GM21515 (cell line): ENCODE measurements at regions not wholly inside any gene's neighbourhood (a gene's known extent, or its start where the extent isn't known, plus 50 kb on each side); places are given as distances from the start of the nearest gene placed in this dataset.
"Not testable (repeated sequence)": the region's sequence is repeated elsewhere in the genome, so short reads cannot be mapped to it uniquely, and the experiment has no call there.

Source experiments
- ATAC-seq: cut with Tn5 transposase; IDR thresholded peaks from one replicate; pipeline ENCODE4 v1.9.1; 2021; ENCODE audit not compliant: unreplicated experiment

DNA sequence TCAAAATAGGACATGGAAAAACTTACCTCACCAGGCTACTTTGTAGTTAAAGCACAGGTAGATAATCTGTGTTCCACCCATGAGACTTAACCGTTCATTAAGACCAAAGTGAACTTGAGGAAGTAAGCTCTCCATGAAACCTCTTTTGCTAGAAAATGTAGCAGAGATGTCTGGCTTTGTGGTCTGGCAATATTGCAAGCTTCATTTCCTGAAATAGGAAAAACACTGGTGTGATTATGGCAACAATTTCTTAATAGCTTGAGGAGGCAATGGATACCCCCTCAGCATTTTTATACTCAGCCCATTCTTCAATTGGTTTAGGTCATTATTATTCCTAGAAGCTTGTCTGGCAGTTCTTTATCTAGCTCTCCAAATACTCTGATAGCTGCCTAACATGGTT, 957.3 kb downstream of the IGSF11 start:
- no peak for ATAC-seq

GRCh38 chr3:118080889-118081288, 953.8 kb downstream of the IGSF11 start:
- ATAC-seq: no peak

- ATAC-seq: no peak
Observed at GRCh38 chr3:118088696-118089095, 946.0 kb downstream of the IGSF11 start.

- no peak for ATAC-seq
Observed at GRCh38 chr3:118089563-118089962, 945.1 kb downstream of the IGSF11 start.

DNA sequence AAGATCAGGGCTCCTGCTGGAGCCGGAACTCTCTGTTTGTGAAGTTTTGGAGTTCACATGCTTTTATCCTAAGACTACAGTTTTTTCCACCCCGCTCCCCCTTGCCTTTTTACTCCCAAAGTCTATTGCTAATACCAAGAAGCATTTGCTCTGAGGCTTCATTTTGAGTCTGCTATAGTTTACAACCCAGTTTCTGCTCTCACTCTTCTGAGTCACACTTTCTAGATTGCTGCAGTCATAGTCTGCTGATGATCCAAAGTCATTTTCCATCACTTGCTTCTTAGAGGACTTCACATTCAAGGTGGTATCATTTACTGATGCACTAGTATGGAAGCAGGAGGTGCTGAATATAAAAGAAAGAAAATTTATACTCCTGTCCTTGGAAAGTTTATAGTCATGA, 937.4 kb downstream of the IGSF11 start:
- no peak for ATAC-seq

- no peak for ATAC-seq
Observed at GRCh38 chr3:118097660-118098059, 937.0 kb downstream of the IGSF11 start.

- ATAC-seq: no peak
Observed at GRCh38 chr3:118098827-118099226, 935.8 kb downstream of the IGSF11 start.

GRCh38 chr3:118101891-118102290, 932.8 kb downstream of the IGSF11 start:
- no peak for ATAC-seq

- no peak for ATAC-seq
Observed at GRCh38 chr3:118102737-118103136, 931.9 kb downstream of the IGSF11 start.

- ATAC-seq: no peak
Observed at GRCh38 chr3:118108201-118108600, 926.4 kb downstream of the IGSF11 start.

GRCh38 chr3:118108769-118109168, 925.9 kb downstream of the IGSF11 start:
- ATAC-seq: no peak

- no peak for ATAC-seq
Observed at GRCh38 chr3:118110211-118110610, 924.4 kb downstream of the IGSF11 start.

DNA sequence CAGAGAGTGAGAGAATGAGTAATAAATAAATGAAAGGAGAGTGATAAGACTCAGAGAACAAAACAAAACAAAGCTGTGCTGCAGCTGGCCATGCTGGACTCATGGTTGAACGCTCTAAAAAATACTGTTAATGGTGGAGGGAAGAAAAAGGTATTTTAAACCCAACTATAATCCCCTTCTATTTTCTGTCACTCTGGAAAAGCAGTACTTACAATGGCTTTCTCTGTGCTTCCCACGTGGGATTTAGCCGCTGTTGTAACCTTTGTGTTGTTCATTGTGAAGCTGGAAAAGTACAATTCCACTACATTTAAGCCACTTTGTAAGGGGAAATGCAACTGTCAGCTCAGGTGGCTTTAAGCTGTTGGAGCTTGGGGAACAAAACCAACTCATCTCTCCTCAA, 917.7 kb downstream of the IGSF11 start:
- no peak for ATAC-seq

GRCh38 chr3:118126751-118127150, 907.9 kb downstream of the IGSF11 start:
- no peak for ATAC-seq

- no peak for ATAC-seq
Observed at GRCh38 chr3:118127992-118128391, 906.7 kb downstream of the IGSF11 start.

GRCh38 chr3:118128886-118129285, 905.8 kb downstream of the IGSF11 start:
- no peak for ATAC-seq

DNA sequence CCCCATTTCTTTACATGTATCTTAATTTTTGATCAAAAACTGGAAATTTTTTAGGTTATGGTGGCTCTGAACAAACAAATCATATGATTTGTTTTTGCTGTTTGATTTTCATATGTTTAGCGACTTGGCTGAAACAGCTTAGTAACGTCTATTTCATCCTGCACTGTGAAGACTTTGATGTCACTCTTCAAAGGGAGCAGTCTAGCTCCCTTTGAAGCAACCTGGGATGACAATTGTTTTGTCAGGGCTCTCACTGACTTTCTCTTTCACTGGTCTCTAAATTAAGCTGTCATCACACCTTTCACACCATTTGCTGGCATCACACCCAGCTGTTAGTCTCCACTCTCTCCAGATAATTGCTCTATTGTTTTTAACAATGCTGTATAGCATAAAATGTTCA, 896.9 kb downstream of the IGSF11 start:
- no peak for ATAC-seq

DNA sequence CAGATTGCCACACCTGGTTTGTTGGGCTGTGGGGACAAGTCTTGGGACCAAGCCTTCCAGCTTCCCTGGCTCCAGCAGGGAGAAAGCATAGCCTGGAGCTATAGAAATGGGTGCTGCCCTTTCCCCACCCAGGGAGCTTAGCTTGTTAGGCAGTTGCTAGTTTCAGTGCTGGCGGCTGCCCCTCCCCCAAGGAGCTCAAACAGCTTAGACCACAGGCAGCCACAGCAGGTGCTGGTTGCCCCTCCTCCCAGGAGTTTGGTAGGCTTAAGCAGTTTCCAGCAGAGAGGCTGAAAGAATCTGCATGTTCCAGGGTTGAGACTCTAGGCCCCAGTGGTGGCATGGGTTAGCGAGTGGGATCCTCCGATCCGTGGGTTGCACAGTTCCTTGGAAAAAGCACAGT, 889.7 kb downstream of the IGSF11 start:
- no peak for ATAC-seq

DNA sequence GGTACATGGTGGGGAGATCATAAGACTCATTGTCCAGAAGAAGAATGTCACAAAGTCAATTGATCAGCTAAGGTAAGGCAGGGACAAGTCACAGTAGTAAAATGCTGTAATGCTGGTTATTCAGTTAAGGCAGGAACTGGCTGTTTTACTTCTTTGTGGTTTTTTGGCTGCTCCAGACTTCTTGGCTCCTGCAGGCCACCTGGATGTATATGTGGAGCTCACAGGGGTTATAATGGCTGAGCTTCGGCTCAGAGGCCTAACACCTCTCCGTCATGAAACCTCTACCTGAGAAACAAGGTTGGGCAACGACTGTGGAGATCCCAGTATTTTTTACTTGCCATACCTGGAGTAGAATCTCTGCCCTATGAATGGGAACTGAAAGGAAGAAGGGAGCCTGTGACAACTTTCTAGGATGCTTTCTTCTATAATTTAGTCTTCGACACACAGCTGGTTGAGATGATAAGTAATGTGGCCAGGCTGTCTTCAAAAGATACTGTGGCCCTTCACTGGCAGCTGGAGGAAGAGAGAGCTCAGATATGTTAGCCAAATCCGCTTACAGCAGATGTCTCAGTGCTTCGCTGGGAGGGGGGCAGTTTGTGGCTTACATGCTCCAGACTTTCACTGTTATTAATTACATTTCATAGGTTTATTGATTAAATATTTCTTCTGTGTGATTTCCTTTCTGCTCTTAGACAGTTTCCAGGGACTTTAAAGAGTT, 887.8 kb downstream of the IGSF11 start:
- no peak for ATAC-seq

GRCh38 chr3:118151164-118151563, 883.5 kb downstream of the IGSF11 start:
- no peak for ATAC-seq

GRCh38 chr3:118162627-118163588, 871.7 kb downstream of the IGSF11 start:
- ATAC-seq: not testable (repeated sequence)

- ATAC-seq: no peak
Observed at GRCh38 chr3:118165413-118165812, 869.2 kb downstream of the IGSF11 start.
